Stimulated activated naive CD8-positive, alpha-beta T cell treated with anti-CD3 and anti-CD28 coated beads, Interleukin-15, Interleukin-2, amounts not matched to agents 100 U/mL and 50 U/mL, for 24 hours (primary cell): ENCODE measurements at regions not wholly inside any gene's neighbourhood (a gene's known extent, or its start where the extent isn't known, plus 50 kb on each side); places are given as distances from the start of the nearest gene placed in this dataset.

Experiments used
- ATAC-seq: fragments of 150-1000 bp; cut with Tn5 transposase; one replicate; pipeline ENCODE4 v1.10.0; 2021
- DNase-seq: peaks from one replicate; pipeline ENCODE4 v3.0.0; 2021

GRCh38 chr6:101296169-101296960, 97.1 kb upstream of the GRIK2 start:
- DNase-seq (no peak), ATAC-seq (no peak)

GRCh38 chr6:101302593-101302992, 90.9 kb upstream of the GRIK2 start:
- ATAC-seq (no peak), DNase-seq (no peak)

GRCh38 chr6:101303495-101303894, 90.0 kb upstream of the GRIK2 start:
- ATAC-seq (no peak), DNase-seq (no peak)

- no peak for DNase-seq
- no peak for ATAC-seq
These were observed 80.9 kb upstream of the GRIK2 start for GRCh38 chr6:101312652-101313051.

GRCh38 chr6:101322921-101323320, 70.6 kb upstream of the GRIK2 start:
- no peak for ATAC-seq
- no peak for DNase-seq

GRCh38 chr6:101326411-101326810, 67.1 kb upstream of the GRIK2 start:
- ATAC-seq (no peak), DNase-seq (no peak)

- ATAC-seq (no peak), DNase-seq (no peak)
These were observed 51.6 kb upstream of the GRIK2 start for GRCh38 chr6:101341926-101342325.
